Effector memory CD8-positive, alpha-beta T cell (primary cell): ENCODE measurements at regions not wholly inside any gene's neighbourhood (a gene's known extent, or its start where the extent isn't known, plus 50 kb on each side); places are given as distances from the start of the nearest gene placed in this dataset.
"Not testable (repeated sequence)": the region's sequence is repeated elsewhere in the genome, so short reads cannot be mapped to it uniquely, and the experiment has no call there.

ENCODE experiments used
- ATAC-seq: fragments of 150-1000 bp; cut with Tn5 transposase; replicated peaks from 2 replicates; pipeline ENCODE4 v1.10.0; 2021; ENCODE audit warnings: mild to moderate bottlenecking, moderate library complexity
- DNase-seq, 3 experiments: peaks; one replicate each; pipeline ENCODE4 v3.0.0; 2021
- H3K27ac Mint-ChIP-seq, 2 donors: one replicate each; pipeline ENCODE4 v1.8.0; 2022; ENCODE audit warnings: mild to moderate bottlenecking in 2 of 2, mixed read lengths in 2 of 2, moderate library complexity in 2 of 2
- H3K27me3 Mint-ChIP-seq, 2 donors: one replicate each; pipeline ENCODE4 v1.8.0; 2022; ENCODE audit warnings: mixed read lengths in 2 of 2
- H3K36me3 Mint-ChIP-seq: one replicate; pipeline ENCODE4 v1.8.0; 2022; ENCODE audit warnings: mild to moderate bottlenecking, moderate library complexity, mixed read lengths; ENCODE audit not compliant: insufficient read depth
- H3K4me1 Mint-ChIP-seq, 2 donors: one replicate each; pipeline ENCODE4 v1.8.0; 2022; ENCODE audit warnings: low read depth in 2 of 2, mixed read lengths in 2 of 2
- H3K4me3 Mint-ChIP-seq, 2 donors: one replicate each; pipeline ENCODE4 v1.8.0; 2022; ENCODE audit warnings: mild to moderate bottlenecking in 2 of 2, mixed read lengths in 2 of 2, moderate library complexity in 2 of 2
- H3K9me3 Mint-ChIP-seq, 2 donors: one replicate each; pipeline ENCODE4 v1.8.0; 2022; ENCODE audit warnings: mixed read lengths in 2 of 2

DNA sequence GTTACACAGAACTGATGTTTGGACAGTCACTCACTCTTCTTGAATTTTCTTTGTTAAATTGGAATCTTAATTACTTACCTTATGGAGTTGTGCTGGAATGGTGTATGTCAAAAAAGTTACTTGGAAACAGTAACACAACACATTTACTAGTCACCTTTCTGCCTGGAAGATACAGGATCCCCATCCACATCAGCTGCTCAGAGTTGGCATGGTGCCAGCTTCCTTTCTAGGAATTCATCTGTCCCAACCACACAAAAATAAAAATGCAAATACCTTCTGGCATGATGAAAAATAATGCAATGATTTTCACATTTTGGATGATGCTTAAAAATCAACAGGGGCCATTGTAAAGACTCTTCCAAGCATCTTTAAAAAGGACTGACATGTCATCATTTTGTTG is 341.5 kb downstream of the TMEM38B start:
- Mint-ChIP-seq H3K4me3 (no peak overlapping the region), H3K27ac (no peak overlapping the region), H3K27me3 (no peaks in the 10 kb centered on the region), H3K9me3 (peaks cover 3 to 15% of the 10 kb centered on the region in 2 donors), H3K36me3 (no peaks in the 10 kb centered on the region), H3K4me1 (no peaks in the 10 kb centered on the region)
- DNase-seq (no peak), ATAC-seq (no peak)

DNA sequence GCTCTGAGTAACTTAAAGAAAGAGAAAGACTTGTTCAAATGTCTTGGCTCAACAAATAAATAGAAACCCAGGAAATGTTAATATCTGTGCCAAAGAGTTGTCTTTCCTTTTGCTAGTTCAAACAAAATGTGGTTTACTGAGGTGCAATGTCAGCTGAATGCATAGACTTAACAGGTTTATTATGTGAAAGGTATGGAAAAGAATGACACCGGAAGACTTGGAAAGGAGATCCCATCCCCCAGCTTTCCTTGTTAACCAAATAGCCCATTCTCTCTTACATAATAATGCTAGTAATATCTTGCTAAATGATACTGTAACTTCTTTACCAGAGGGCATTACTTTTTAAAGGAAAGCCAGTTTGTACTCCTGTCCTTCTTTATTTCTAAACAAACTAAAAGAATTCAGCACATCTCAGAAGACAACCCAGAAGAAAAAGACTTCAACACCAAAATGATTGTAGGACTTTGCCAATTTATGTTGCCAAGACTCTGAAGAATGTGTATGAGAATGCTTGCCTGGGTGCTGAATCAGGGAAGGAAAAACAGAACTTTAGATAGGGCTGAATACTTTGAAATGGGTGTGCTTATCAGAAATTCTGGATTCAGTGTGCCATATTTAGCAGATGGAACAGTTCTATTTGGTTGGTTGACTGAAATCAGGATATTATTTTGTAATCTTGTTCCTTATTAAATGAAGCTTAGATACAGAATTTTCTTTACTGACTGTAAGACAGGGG is 344.1 kb downstream of the TMEM38B start:
- ATAC-seq (no peak), DNase-seq (no peak)
- Mint-ChIP-seq H3K4me3 (no peak overlapping the region), H3K4me1 (no peaks in the 10 kb centered on the region), H3K27ac (no peak overlapping the region), H3K9me3 (peaks cover 2 to 4% of the 10 kb centered on the region in 2 donors), H3K36me3 (no peaks in the 10 kb centered on the region), H3K27me3 (no peaks in the 10 kb centered on the region)

DNA sequence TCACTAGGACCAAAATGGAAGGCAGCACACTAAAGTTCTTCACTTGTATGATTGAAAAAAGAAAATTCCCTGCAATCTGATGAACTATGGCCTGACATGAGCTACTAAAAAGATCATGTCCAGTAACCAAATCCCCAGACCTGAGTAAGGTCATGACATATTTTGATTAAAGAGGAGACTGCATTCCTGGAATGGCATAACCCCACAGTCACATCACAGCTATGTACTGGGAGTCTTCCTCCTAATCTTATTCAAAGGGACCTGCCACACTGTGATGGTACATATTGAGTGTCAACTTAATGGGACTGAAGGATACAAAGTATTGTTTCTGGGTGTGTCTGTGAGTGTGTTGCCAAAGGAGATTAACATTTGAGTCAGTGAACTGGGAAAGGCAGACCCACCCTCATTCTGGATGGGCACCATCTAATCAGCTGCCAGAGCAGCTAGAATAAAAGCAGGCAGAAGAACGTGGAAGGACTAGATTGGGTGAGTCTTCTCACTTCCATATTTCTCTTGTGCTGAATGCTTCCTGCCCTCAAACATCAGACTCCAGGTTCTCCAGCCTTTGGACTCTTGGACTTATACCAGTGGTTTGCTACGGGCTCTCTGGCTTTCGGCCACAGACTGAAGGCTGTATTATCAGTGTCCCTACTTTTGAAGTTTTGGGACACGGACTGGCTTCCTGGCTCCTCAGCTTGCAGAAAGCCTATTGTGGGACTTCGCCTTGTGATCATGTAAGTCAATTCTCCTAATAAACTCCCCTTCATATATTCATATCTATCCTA is 345.0 kb downstream of the TMEM38B start:
- no peaks in the 10 kb centered on the region for H3K4me1 Mint-ChIP-seq
- peaks cover 0 to 2% of the 10 kb centered on the region in 2 donors for H3K9me3 Mint-ChIP-seq
- H3K4me3 Mint-ChIP-seq = no peak overlapping the region
- no peaks in the 10 kb centered on the region for H3K36me3 Mint-ChIP-seq
- no peaks in the 10 kb centered on the region for H3K27me3 Mint-ChIP-seq
- no peak for ATAC-seq
- H3K27ac Mint-ChIP-seq = no peak overlapping the region
- no peak for DNase-seq

DNA sequence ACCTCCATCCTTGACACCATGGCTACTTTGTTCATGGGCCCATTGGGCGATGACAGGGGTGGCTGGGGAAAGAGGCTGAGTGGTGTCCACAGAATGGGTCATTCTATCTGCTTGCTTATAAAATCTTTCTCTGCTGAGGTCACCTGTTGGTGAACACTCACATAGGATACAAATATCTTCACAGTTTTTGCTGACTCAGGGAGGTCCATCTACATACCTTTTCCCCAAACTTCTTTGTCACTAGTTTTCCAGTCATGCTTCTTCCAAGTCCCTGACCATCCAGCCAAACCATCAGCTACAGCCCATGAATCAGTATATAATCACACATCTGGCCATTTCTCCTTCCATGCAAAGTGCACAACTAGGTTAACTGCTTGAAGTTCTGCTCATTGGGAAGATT is 347.6 kb downstream of the TMEM38B start:
- not testable (repeated sequence) for H3K27me3 Mint-ChIP-seq, H3K36me3 Mint-ChIP-seq, H3K4me3 Mint-ChIP-seq, H3K4me1 Mint-ChIP-seq, H3K27ac Mint-ChIP-seq, ATAC-seq, H3K9me3 Mint-ChIP-seq, DNase-seq

DNA sequence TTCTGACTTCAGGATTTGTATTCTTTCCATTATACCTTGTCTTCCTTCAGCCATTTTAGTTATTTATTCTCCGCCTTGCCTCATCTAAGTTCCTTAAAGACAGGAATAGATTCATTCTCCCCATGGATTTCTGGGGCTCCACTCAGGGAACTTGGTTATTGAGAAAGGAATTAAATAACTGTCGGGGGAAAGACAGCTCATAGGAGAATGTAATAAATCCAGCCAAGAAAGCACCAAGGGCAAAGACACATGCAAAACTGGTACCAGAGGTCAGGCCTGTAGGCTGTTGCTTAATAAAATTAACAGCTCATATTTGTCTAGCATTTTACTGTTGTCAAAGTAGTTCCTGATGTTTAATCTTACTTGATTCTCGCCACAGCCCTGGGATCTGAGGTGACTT is 357.2 kb downstream of the TMEM38B start:
- DNase-seq (no peak), ATAC-seq (no peak)
- no peak overlapping the region for H3K27ac Mint-ChIP-seq
- H3K9me3 Mint-ChIP-seq = peaks cover 4 to 5% of the 10 kb centered on the region in 2 donors
- no peaks in the 10 kb centered on the region for H3K36me3 Mint-ChIP-seq
- no peaks in the 10 kb centered on the region for H3K27me3 Mint-ChIP-seq
- H3K4me1 Mint-ChIP-seq = no peaks in the 10 kb centered on the region
- no peak overlapping the region for H3K4me3 Mint-ChIP-seq

DNA sequence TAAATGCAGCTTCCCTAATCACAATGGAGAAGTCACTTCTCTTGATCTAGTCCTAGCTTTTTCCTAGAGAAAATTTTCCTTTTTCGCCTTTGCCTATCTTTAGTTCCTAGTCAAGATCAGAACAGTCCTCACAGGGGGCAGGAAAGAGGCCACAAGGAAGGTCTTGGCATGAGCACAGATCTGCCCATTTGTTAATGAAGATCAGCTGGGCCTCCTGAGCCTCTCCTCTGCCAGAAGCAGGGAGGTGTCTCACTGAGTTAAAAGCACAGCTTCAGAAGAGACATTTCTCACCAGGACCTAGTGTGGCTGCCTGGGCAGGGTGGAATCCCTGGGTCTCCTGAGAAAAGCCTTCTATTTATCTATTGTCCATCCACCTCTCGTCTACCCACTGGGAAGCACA is 357.8 kb downstream of the TMEM38B start:
- Mint-ChIP-seq H3K9me3 (peaks cover 4 to 5% of the 10 kb centered on the region in 2 donors), H3K36me3 (no peaks in the 10 kb centered on the region), H3K27me3 (no peaks in the 10 kb centered on the region)

DNA sequence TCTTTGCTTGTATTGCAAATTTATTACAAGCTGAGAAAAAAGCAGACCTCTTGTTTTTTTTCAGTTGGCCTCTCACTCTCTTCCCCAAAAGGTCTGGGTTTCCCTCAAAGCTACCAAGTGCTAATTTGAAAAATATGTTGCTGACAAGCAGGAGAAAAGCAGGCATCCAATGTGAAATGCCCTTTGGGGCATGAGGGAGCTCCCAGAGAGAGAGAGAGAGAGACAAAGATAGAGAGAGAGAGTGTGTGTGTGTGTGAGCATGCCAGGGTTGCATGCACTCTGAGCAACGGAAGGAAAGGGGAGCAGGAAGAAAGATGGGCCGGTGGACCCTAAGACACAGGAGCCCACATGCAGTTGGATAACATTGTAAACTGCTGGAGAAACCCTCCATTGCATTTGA is 358.4 kb downstream of the TMEM38B start:
- Mint-ChIP-seq H3K27ac (no peak overlapping the region), H3K36me3 (no peaks in the 10 kb centered on the region), H3K27me3 (no peaks in the 10 kb centered on the region), H3K9me3 (peaks cover 4 to 5% of the 10 kb centered on the region in 2 donors), H3K4me1 (no peaks in the 10 kb centered on the region), H3K4me3 (no peak overlapping the region)
- no peak for DNase-seq
- ATAC-seq = no peak

More for the DNA sequence above, 357.8 kb downstream of the TMEM38B start:
- no peak overlapping the region for H3K4me3 Mint-ChIP-seq
- no peak for ATAC-seq
- no peak overlapping the region for H3K27ac Mint-ChIP-seq
- DNase-seq = no peak
- H3K4me1 Mint-ChIP-seq = no peaks in the 10 kb centered on the region

DNA sequence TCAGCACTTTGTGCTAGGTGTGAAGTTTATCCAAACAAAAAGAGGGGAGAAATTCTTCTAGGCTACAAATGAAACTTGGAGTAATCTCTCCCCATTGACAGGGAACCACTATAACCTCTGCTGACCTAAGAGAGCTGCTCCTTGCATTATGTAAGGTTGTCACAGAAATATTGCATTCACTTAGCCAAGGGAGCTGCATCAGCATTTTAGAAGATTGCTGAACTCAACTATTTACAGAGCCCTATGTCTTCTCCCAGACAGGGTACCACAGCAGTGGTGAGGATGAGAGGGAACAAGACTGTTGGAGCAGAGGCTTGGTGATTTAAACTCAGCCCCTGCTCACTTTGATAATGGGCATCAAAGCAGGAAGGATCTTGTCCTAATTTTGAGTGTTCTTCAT is 362.0 kb downstream of the TMEM38B start:
- no peaks in the 10 kb centered on the region for H3K27me3 Mint-ChIP-seq
- no peak for ATAC-seq
- DNase-seq = no peak
- no peak overlapping the region for H3K27ac Mint-ChIP-seq
- no peaks in the 10 kb centered on the region for H3K4me1 Mint-ChIP-seq
- peaks cover 3% of the 10 kb centered on the region for H3K36me3 Mint-ChIP-seq
- H3K4me3 Mint-ChIP-seq = no peak overlapping the region
- peaks cover 0 to 6% of the 10 kb centered on the region in 2 donors for H3K9me3 Mint-ChIP-seq

DNA sequence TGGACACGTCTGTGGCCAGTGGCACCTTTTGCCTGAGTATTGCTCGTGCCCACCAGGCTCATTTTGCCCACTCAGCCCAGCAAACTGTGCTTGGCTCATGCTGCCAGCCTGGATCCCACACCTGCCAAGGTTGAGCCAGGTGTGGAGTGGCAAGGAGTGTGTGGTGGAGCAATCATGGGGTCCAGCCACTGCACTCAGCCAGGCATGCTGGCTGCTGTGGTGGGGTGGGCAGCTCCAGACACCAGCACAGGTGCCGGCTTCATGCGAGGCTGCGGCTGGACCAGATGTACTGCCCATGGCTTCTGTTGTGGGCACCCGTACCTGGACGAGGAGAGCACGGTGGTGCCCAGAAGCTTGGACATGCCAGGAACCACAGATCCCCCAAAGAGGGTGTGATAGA is 364.1 kb downstream of the TMEM38B start:
- peaks cover 0 to 5% of the 10 kb centered on the region in 2 donors for H3K9me3 Mint-ChIP-seq
- no peaks in the 10 kb centered on the region for H3K27me3 Mint-ChIP-seq
- no peak overlapping the region for H3K4me3 Mint-ChIP-seq
- peaks cover 3% of the 10 kb centered on the region for H3K36me3 Mint-ChIP-seq
- ATAC-seq (no peak), DNase-seq (no peak)
- no peak overlapping the region for H3K27ac Mint-ChIP-seq
- no peaks in the 10 kb centered on the region for H3K4me1 Mint-ChIP-seq

DNA sequence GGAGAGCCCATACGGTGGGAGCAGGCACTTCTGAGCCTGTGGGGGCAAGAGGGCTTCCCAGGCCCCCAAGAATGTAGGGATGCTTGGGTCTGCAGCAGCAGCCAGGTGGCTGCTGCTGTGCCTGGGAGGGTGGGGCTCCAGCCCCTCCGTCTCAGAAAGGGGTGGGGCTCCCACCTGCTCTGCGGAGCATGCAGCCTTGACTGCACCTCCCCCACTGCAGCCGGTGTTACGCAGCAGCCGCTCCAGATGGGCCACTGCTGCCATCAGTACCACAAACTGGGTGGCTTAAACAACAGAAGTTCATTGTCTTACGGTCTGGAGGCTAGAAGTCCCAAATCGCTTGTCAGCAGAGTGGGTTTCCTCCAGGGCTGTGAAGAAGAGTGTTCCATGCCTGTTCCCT is 365.5 kb downstream of the TMEM38B start:
- Mint-ChIP-seq H3K36me3 (peaks cover 3% of the 10 kb centered on the region), H3K27ac (no peak overlapping the region), H3K9me3 (peaks cover 0 to 5% of the 10 kb centered on the region in 2 donors), H3K27me3 (no peaks in the 10 kb centered on the region), H3K4me3 (no peak overlapping the region), H3K4me1 (no peaks in the 10 kb centered on the region)
- DNase-seq (no peak), ATAC-seq (no peak)

DNA sequence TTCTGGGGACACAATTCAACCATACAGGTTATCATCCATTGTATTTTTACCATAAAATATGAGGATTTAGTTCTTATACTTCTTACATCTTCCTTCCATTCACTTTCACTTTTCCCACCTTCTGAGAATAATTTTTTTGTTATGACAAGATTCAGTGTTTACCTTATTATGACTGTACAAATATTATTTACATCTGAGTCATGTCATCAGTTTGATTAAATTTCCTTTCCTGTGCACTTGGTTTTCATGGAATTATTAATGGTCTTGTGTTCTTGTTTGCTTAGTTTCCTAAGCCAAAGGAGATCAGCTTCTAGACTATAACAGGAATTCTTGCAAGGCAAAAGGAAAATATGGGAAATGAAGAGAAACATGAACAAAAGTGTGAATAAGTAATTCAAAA is 366.5 kb downstream of the TMEM38B start:
- Mint-ChIP-seq H3K4me3 (no peak overlapping the region), H3K27me3 (no peaks in the 10 kb centered on the region), H3K9me3 (peaks cover 0 to 5% of the 10 kb centered on the region in 2 donors), H3K27ac (no peak overlapping the region), H3K36me3 (peaks cover 3% of the 10 kb centered on the region), H3K4me1 (no peaks in the 10 kb centered on the region)
- ATAC-seq (no peak), DNase-seq (no peak)

DNA sequence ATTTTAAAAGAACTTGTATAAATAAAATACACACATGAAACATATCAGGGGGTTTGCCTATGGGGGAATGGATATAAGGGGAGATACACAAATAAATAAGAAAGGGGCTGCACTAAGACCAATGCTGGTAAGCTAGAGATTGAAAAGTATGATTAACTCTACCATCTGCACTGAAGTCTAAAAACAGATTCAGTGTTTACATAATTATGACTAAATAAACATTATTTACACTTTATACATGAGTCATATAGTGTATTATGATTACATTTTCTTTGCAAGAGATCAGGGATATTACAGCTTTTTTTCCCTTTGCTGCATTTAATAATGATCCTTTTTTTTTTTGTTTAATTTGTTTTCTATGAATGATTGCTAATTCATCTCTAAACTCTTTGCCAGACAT is 367.9 kb downstream of the TMEM38B start:
- ATAC-seq (no peak), DNase-seq (no peak)
- Mint-ChIP-seq H3K36me3 (peaks cover 3% of the 10 kb centered on the region), H3K27me3 (no peaks in the 10 kb centered on the region), H3K4me3 (no peak overlapping the region), H3K4me1 (no peaks in the 10 kb centered on the region), H3K27ac (no peak overlapping the region), H3K9me3 (peaks cover 0 to 2% of the 10 kb centered on the region in 2 donors)

DNA sequence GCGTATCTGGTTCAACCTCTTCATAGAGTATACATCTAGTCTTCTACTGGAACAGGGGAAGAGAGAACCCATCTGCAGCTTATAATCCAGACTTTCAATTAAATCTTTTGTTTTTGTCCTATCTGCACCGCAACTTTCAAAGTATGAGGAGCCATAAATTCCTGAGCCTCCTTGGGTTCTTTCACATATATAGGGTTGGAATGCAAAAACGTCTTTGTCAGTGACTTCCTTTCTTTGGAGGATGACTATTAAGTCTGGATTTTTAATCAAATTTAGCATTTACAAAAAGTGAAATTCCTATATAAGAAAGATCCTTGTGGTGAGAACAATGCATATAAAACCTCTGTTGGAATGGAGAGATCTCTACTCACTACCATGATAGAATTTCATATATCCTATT is 370.8 kb downstream of the TMEM38B start:
- no peak overlapping the region for H3K27ac Mint-ChIP-seq
- ATAC-seq (no peak), DNase-seq (no peak)
- H3K4me3 Mint-ChIP-seq = no peak overlapping the region
- H3K4me1 Mint-ChIP-seq = no peaks in the 10 kb centered on the region
- peaks cover 2 to 16% of the 10 kb centered on the region in 2 donors for H3K9me3 Mint-ChIP-seq
- H3K36me3 Mint-ChIP-seq = peaks cover 3% of the 10 kb centered on the region
- H3K27me3 Mint-ChIP-seq = no peaks in the 10 kb centered on the region

DNA sequence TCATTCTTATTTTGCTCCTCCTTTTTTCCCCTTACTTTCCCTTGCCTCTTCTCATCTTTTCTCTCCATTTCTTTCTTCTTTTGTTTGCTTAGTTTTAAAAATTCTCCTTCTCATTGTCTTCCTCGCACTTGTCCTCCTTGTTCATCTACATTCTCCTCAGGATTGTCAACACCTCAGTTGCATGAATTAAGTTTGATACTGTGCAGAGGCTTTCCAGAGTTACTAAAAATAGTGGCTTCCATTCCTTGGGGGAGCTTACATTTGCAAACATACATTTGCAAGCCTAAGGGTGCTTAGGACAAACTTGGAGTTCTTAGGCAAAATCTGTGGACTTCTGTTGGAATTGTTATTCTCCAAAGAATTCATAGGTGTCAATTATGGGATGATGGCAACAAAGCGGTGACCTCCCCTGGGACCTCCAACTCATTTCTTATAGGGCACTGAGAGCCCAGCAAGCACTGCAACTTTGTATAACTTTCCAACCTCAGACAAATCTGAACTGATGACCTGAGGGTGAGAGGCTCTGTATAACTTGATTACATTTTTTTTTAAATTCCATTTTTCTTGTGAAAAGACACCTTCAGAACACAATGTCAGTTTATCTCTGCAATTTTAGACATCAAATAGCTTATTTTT is 371.4 kb downstream of the TMEM38B start:
- H3K9me3 Mint-ChIP-seq = peaks cover 0 to 16% of the 10 kb centered on the region in 2 donors
- H3K4me3 Mint-ChIP-seq = no peak overlapping the region
- DNase-seq (no peak), ATAC-seq (no peak)
- H3K4me1 Mint-ChIP-seq = no peaks in the 10 kb centered on the region
- H3K36me3 Mint-ChIP-seq = no peaks in the 10 kb centered on the region
- H3K27me3 Mint-ChIP-seq = no peaks in the 10 kb centered on the region
- no peak overlapping the region for H3K27ac Mint-ChIP-seq
